ENCODE measurements at regions not wholly inside any gene's neighbourhood (a gene's known extent, or its start where the extent isn't known, plus 50 kb on each side); places are given as distances from the start of the nearest gene placed in this dataset.

GRCh38 chr19:30722761-30723160 is 350.6 kb downstream of the ZNF536 start:
- DNase-seq (ENCODE audit: low read depth in 1 of 2, low spot score in 2 of 2) (no peak), FAIRE-seq (no peak)
- Histone ChIP-seq H2AFZ (ENCODE audit: low read length) (no peak overlapping the region), H3K4me3 (ENCODE audit: extremely low read depth in 1 of 4, insufficient read depth in 2 of 4, low read depth in 3 of 4, low read length in 4 of 4) (no peak overlapping the region), H2BK5ac (ENCODE audit: low read depth, low read length) (no peak overlapping the region), H2BK120ac (replicated peaks; ENCODE audit: low read depth, low read length) (no peak overlapping the region), H3K79me2 (ENCODE audit: control insufficient read depth in 1 of 2, insufficient read depth in 2 of 2, low read length in 2 of 2) (no peaks in the 10 kb centered on the region), H3K14ac (ENCODE audit: insufficient read length) (no peak overlapping the region), H3K9me3 (ENCODE audit: insufficient read depth in 2 of 2, low read depth in 1 of 2, low read length in 1 of 2) (no peaks in the 10 kb centered on the region), H3K9ac (replicated peaks in 1 of 4; ENCODE audit: extremely low read depth in 1 of 4, low read depth in 3 of 4, low read length in 3 of 4) (no peak overlapping the region), H3K4me1 (replicated peaks in 1 of 4; ENCODE audit: control insufficient read depth in 3 of 4, insufficient read depth in 4 of 4, low read length in 3 of 4) (peaks cover 2 to 5% (median 3%) of the 10 kb centered on the region in 4 experiments; a peak in 6 of 7 replicates), H3K27ac (ENCODE audit: low read depth, low read length) (no peak overlapping the region), H4K8ac (ENCODE audit: extremely low read depth, insufficient read depth, low read length) (no peak overlapping the region), H3K27me3 (replicated peaks in 1 of 4; ENCODE audit: control insufficient read depth in 3 of 4, extremely low read depth in 1 of 4, insufficient read depth in 3 of 4, low read length in 3 of 4) (peaks cover 0 to 11% (median 5%) of the 10 kb centered on the region in 4 experiments; a peak in 3 of 7 replicates), H3K23ac (ENCODE audit: insufficient read length) (no peak overlapping the region), H3K79me1 (ENCODE audit: low read depth, low read length) (no peaks in the 10 kb centered on the region), H3K23me2 (ENCODE audit: low read depth, low read length) (0 out of 2 replicates have a peak, but pooled peaks cover 2% of the 10 kb centered on the region), H3K56ac (replicated peaks; ENCODE audit: insufficient read length, low read depth, low read length) (no peak overlapping the region), H3K18ac (ENCODE audit: extremely low read depth, low read length) (no peak overlapping the region), H2BK15ac (ENCODE audit: low read length) (no peak overlapping the region), H4K5ac (ENCODE audit: insufficient read length, low read depth, low read length) (no peak overlapping the region), H4K91ac (replicated peaks; ENCODE audit: insufficient read length, low read length) (no peak overlapping the region), H3K4ac (replicated peaks; ENCODE audit: insufficient read length, low read depth, low read length) (no peak overlapping the region), H2BK20ac (ENCODE audit: low read length) (no peak overlapping the region), H3K4me2 (ENCODE audit: insufficient read depth in 1 of 2, low read depth in 2 of 2, low read length in 2 of 2) (no peak overlapping the region), H2BK12ac (ENCODE audit: low read depth, low read length) (no peak overlapping the region), H3K36me3 (ENCODE audit: control insufficient read depth in 2 of 4, insufficient read depth in 4 of 4, low read length in 3 of 4) (no peaks in the 10 kb centered on the region), H4K20me1 (replicated peaks in 1 of 2; ENCODE audit: control insufficient read depth in 1 of 2, insufficient read depth in 2 of 2, low read length in 2 of 2) (no peaks in the 10 kb centered on the region), H2AK5ac (ENCODE audit: low read depth, low read length) (no peak overlapping the region)
- 89% methylated on average over 9 of the region's 9 CpGs; no CpG with 5 or more reads in 1 of the 2 experiments for WGBS, 2 experiments (ENCODE audit: extremely low coverage in 1 of 2, insufficient coverage in 1 of 2, insufficient read length in 1 of 2, insufficient replicate concordance in 2 of 2, low coverage in 1 of 2, low lambda C conversion rate in 2 of 2, missing lambda C conversion rate in 1 of 2)
- CTCF ChIA-PET (ENCODE audit: partially characterized antibody) = interaction anchor here (0.6 to 3.0 kb wide), 3 partner anchors 11 to 27 kb away, joined by 3 to 10 read pairs (median 5); no protein-coding TSS in a partner anchor
- POLR2A ChIA-PET (ENCODE audit: partially characterized antibody) = no interaction called here
- no peak for TF ChIP-seq SP1 (IDR thresholded peaks at IDR 0.05; ENCODE audit: low read depth, low read length)
- no peak for TF ChIP-seq TAF1 (IDR thresholded peaks at IDR 0.05; ENCODE audit: low read depth, low read length)
- no peak for TF ChIP-seq ZNF274 (IDR thresholded peaks at IDR 0.05; ENCODE audit: borderline replicate concordance, extremely low read depth, low read length)
- TF ChIP-seq RBBP5 (IDR thresholded peaks at IDR 0.05; ENCODE audit: borderline replicate concordance, low read depth, low read length) = no peak
- TF ChIP-seq MAFK (IDR thresholded peaks at IDR 0.05; ENCODE audit: low read depth, low read length) = no peak
- TF ChIP-seq PHF8 (conservative IDR thresholded peaks at IDR 0.05; ENCODE audit: low read depth, low read length) = no peak
- TF ChIP-seq EGR1 (IDR thresholded peaks at IDR 0.05; ENCODE audit: borderline replicate concordance, low read depth, low read length) = no peak
- TF ChIP-seq SRF (IDR thresholded peaks at IDR 0.05; ENCODE audit: low read depth, low read length) = no peak
- no peak for TF ChIP-seq KDM1A (IDR thresholded peaks at IDR 0.05; ENCODE audit: borderline replicate concordance, low read length)
- TF ChIP-seq MAX (IDR thresholded peaks at IDR 0.05) = no peak
- no peak for TF ChIP-seq POLR2AphosphoS5 (IDR thresholded peaks at IDR 0.05; ENCODE audit: low read depth, low read length)
- TF ChIP-seq CBX8 (IDR thresholded peaks at IDR 0.05; ENCODE audit: borderline replicate concordance, low read depth, low read length) = no peak
- no peak for TF ChIP-seq CEBPB (IDR thresholded peaks at IDR 0.05; ENCODE audit: low read depth, low read length)
- TF ChIP-seq KDM4A (IDR thresholded peaks at IDR 0.05; ENCODE audit: low read depth, low read length, severe bottlenecking) = no peak
- no peak for TF ChIP-seq GTF2F1 (IDR thresholded peaks at IDR 0.05; ENCODE audit: borderline replicate concordance, low read depth, low read length)
- TF ChIP-seq SP2 (IDR thresholded peaks at IDR 0.05; ENCODE audit: low read length) = no peak
